Stimulated activated CD4-positive, alpha-beta T cell treated with anti-CD3 and anti-CD28 coated beads, Interleukin-1b, Interleukin-23, amount 100 ng/mL, for 1 hour (primary cell): ENCODE measurements at regions not wholly inside any gene's neighbourhood (a gene's known extent, or its start where the extent isn't known, plus 50 kb on each side); places are given as distances from the start of the nearest gene placed in this dataset.

ENCODE experiments used
- DNase-seq, 2 donors: peaks; one replicate each; pipeline ENCODE4 v3.0.0-alpha.2; 2020; ENCODE audit warnings: low read depth in 2 of 2

GRCh38 chr3:102180280-102180931 is 254.4 kb upstream of the ZPLD1 start:
- no peak for DNase-seq

- no peak for DNase-seq
Measured at GRCh38 chr3:102181175-102181920, 253.5 kb upstream of the ZPLD1 start.

- no peak for DNase-seq
Measured at GRCh38 chr3:102182162-102182561, 252.7 kb upstream of the ZPLD1 start.

- no peak for DNase-seq
Measured at GRCh38 chr3:102183186-102183585, 251.6 kb upstream of the ZPLD1 start.

- no peak for DNase-seq
Measured at GRCh38 chr3:102183623-102184022, 251.2 kb upstream of the ZPLD1 start.

- no peak for DNase-seq
Measured at GRCh38 chr3:102189541-102189940, 245.3 kb upstream of the ZPLD1 start.

- DNase-seq = no peak
Measured at GRCh38 chr3:102189956-102190723, 244.7 kb upstream of the ZPLD1 start.

- DNase-seq = no peak
Measured at GRCh38 chr3:102192575-102192974, 242.2 kb upstream of the ZPLD1 start.

- DNase-seq = no peak
Measured at GRCh38 chr3:102193255-102193654, 241.6 kb upstream of the ZPLD1 start.

- no peak for DNase-seq
Measured at GRCh38 chr3:102194001-102194400, 240.8 kb upstream of the ZPLD1 start.

GRCh38 chr3:102194760-102195159 is 240.1 kb upstream of the ZPLD1 start:
- no peak for DNase-seq

GRCh38 chr3:102195198-102195948 is 239.4 kb upstream of the ZPLD1 start:
- DNase-seq = no peak

- DNase-seq = no peak
Measured at GRCh38 chr3:102200126-102200525, 234.7 kb upstream of the ZPLD1 start.

GRCh38 chr3:102200560-102200959 is 234.3 kb upstream of the ZPLD1 start:
- DNase-seq = no peak

GRCh38 chr3:102205647-102206046 is 229.2 kb upstream of the ZPLD1 start:
- DNase-seq = no peak

- no peak for DNase-seq
Measured at GRCh38 chr3:102206511-102207031, 228.2 kb upstream of the ZPLD1 start.

- no peak for DNase-seq
Measured at GRCh38 chr3:102207151-102207571, 227.7 kb upstream of the ZPLD1 start.

- no peak for DNase-seq
Measured at GRCh38 chr3:102215166-102215565, 219.6 kb upstream of the ZPLD1 start.

- DNase-seq = no peak
Measured at GRCh38 chr3:102223132-102223531, 211.7 kb upstream of the ZPLD1 start.

- DNase-seq = no peak
Measured at GRCh38 chr3:102224171-102224570, 210.6 kb upstream of the ZPLD1 start.

GRCh38 chr3:102225005-102225404 is 209.8 kb upstream of the ZPLD1 start:
- DNase-seq = no peak
